Activated T-cell treated with anti-CD3 and anti-CD28 coated beads, Interleukin-2, amount 50 U/mL, for 72 hours (primary cell): ENCODE measurements at regions not wholly inside any gene's neighbourhood (a gene's known extent, or its start where the extent isn't known, plus 50 kb on each side); places are given as distances from the start of the nearest gene placed in this dataset.
A peak's percentile ranks its signal among the peaks of the same experiment; 100 is the strongest.
"Not testable (repeated sequence)": the region's sequence is repeated elsewhere in the genome, so short reads cannot be mapped to it uniquely, and the experiment has no call there.

Source experiments
- ATAC-seq, 2 donors: fragments of 150-1000 bp; cut with Tn5 transposase; replicated peaks in 1 of 2; 2 replicates each; pipeline ENCODE4 v1.10.0; 2021; ENCODE audit warnings: moderate library complexity in 2 of 2, mild to moderate bottlenecking in 1 of 2
- DNase-seq, 2 donors: peaks; one replicate each; pipeline ENCODE4 v3.0.0; 2021 to 2022; ENCODE audit warnings: mixed read lengths in 1 of 2
- H3K27ac Mint-ChIP-seq: one replicate; pipeline ENCODE4 v1.8.0; 2022; ENCODE audit warnings: mild to moderate bottlenecking, moderate library complexity, mixed read lengths
- H3K27me3 Mint-ChIP-seq: one replicate; pipeline ENCODE4 v1.8.0; 2022; ENCODE audit warnings: low read depth, mixed read lengths
- H3K36me3 Mint-ChIP-seq, 2 donors: one replicate each; pipeline ENCODE4 v1.8.0; 2022; ENCODE audit warnings: mixed read lengths in 2 of 2, mild to moderate bottlenecking in 1 of 2; ENCODE audit not compliant: insufficient read depth in 2 of 2
- H3K4me1 Mint-ChIP-seq: one replicate; pipeline ENCODE4 v1.8.0; 2022; ENCODE audit warnings: low read depth, mixed read lengths
- H3K4me3 Mint-ChIP-seq, 2 donors: one replicate each; pipeline ENCODE4 v1.8.0; 2022; ENCODE audit warnings: mild to moderate bottlenecking in 2 of 2, mixed read lengths in 2 of 2, moderate library complexity in 2 of 2
- H3K9me3 Mint-ChIP-seq, 2 donors: one replicate each; pipeline ENCODE4 v1.8.0; 2022; ENCODE audit warnings: mixed read lengths in 2 of 2

- H3K27ac Mint-ChIP-seq = no peak overlapping the region
- no peak overlapping the region for H3K4me3 Mint-ChIP-seq
- H3K36me3 Mint-ChIP-seq = no peaks in the 10 kb centered on the region
- no peaks in the 10 kb centered on the region for H3K27me3 Mint-ChIP-seq
- DNase-seq (no peak), ATAC-seq (no peak)
- H3K4me1 Mint-ChIP-seq = peaks cover 25% of the 10 kb centered on the region
- no peaks in the 10 kb centered on the region for H3K9me3 Mint-ChIP-seq
Observed at GRCh38 chr1:244294599-244295224, 157.0 kb downstream of the ADSS2 start.

GRCh38 chr1:244296003-244296402 is 155.7 kb downstream of the ADSS2 start:
- H3K27me3 Mint-ChIP-seq = no peaks in the 10 kb centered on the region
- H3K4me1 Mint-ChIP-seq = peaks cover 29% of the 10 kb centered on the region
- H3K9me3 Mint-ChIP-seq = no peaks in the 10 kb centered on the region
- H3K36me3 Mint-ChIP-seq = no peaks in the 10 kb centered on the region
- no peak overlapping the region for H3K4me3 Mint-ChIP-seq
- ATAC-seq (no peak), DNase-seq (no peak)
- H3K27ac Mint-ChIP-seq = no peak overlapping the region

- Mint-ChIP-seq H3K4me3 (no peak overlapping the region), H3K27ac (no peak overlapping the region), H3K36me3 (no peaks in the 10 kb centered on the region), H3K9me3 (no peaks in the 10 kb centered on the region), H3K27me3 (no peaks in the 10 kb centered on the region), H3K4me1 (peaks cover 24% of the 10 kb centered on the region)
- DNase-seq (no peak), ATAC-seq (no peak)
Observed at GRCh38 chr1:244296447-244296846, 155.3 kb downstream of the ADSS2 start.

DNA sequence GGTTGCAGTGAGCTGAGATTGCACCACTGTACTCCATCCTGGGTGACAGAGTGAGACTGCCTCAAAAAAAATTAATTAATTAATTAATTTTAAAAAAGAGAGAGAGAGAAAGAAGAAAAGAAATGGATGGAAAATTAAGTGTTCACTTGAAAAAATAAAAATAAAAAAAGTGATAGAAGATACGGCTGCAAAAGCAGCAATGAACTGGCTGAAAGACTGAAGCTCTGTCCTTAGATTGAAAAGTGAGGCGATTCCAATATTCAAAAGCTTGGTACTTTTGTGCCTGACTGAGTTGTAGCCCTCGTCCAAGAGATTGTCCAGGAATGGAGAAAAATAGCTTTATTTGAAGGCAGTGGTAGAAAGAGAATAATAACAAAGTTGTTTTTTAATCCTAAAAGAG is 154.6 kb downstream of the ADSS2 start:
- Mint-ChIP-seq H3K27me3 (no peaks in the 10 kb centered on the region), H3K4me3 (no peak overlapping the region), H3K36me3 (no peaks in the 10 kb centered on the region), H3K4me1 (peaks cover 19% of the 10 kb centered on the region), H3K9me3 (no peaks in the 10 kb centered on the region), H3K27ac (no peak overlapping the region)
- no peak for ATAC-seq
- DNase-seq = no peak

- Mint-ChIP-seq H3K27ac (no peak overlapping the region), H3K4me3 (no peak overlapping the region), H3K4me1 (peaks cover 15% of the 10 kb centered on the region), H3K9me3 (no peaks in the 10 kb centered on the region), H3K36me3 (no peaks in the 10 kb centered on the region), H3K27me3 (no peaks in the 10 kb centered on the region)
- ATAC-seq = no peak
- no peak for DNase-seq
Observed at GRCh38 chr1:244297616-244298015, 154.1 kb downstream of the ADSS2 start.

DNA sequence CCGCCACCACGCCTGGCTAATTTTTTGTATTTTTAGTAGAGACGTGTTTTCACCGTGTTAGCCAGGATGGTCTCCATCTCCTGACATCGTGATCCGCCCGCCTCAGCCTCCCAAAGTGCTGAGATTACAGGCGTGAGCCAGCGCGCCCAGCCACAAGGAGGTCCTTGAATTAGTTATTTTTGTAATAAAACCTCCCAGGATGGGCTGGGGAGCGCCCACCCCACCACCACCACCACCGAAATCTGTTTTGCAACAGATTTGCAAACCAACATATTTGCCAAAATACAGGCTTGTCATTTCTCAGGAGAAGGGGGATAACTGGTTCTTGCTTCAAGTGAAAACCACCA is 151.7 kb downstream of the ADSS2 start:
- H3K9me3 Mint-ChIP-seq, H3K36me3 Mint-ChIP-seq, DNase-seq, ATAC-seq, H3K27me3 Mint-ChIP-seq, H3K27ac Mint-ChIP-seq: not testable (repeated sequence)
- peak overlapping the region; percentile 82 to 87 for H3K4me3 Mint-ChIP-seq
- peaks cover 14% of the 10 kb centered on the region for H3K4me1 Mint-ChIP-seq

DNA sequence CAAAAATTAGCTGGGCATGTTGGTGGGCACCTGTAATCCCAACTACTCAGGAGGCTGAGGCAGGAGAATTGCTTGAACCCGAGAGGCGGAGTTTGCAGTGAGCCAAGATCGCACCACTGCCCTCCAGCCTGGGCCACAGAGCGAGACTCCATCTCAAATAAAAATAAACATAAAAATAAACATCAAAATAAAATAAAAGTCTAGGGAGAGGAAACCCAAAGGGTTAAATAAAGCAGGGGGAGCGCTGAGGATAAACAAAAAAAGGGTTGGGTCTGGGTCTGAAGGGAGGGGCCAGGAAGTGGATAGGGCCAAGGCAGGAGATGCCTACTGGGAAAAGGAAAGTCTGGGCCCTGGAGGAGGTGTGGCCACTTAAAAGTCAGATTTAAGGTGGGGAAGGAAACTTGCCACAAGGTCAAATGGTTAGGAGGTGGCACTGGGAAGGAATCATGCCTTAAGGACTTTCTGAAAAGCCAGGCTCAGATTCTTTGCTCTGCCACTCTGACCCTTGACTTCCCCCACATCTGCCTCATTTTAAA is 150.0 kb downstream of the ADSS2 start:
- H3K4me3 Mint-ChIP-seq = no peak overlapping the region
- no peaks in the 10 kb centered on the region for H3K27me3 Mint-ChIP-seq
- no peak overlapping the region for H3K27ac Mint-ChIP-seq
- ATAC-seq = no peak
- no peak for DNase-seq
- H3K9me3 Mint-ChIP-seq = no peaks in the 10 kb centered on the region
- H3K36me3 Mint-ChIP-seq = no peaks in the 10 kb centered on the region
- peaks cover 14% of the 10 kb centered on the region for H3K4me1 Mint-ChIP-seq

DNA sequence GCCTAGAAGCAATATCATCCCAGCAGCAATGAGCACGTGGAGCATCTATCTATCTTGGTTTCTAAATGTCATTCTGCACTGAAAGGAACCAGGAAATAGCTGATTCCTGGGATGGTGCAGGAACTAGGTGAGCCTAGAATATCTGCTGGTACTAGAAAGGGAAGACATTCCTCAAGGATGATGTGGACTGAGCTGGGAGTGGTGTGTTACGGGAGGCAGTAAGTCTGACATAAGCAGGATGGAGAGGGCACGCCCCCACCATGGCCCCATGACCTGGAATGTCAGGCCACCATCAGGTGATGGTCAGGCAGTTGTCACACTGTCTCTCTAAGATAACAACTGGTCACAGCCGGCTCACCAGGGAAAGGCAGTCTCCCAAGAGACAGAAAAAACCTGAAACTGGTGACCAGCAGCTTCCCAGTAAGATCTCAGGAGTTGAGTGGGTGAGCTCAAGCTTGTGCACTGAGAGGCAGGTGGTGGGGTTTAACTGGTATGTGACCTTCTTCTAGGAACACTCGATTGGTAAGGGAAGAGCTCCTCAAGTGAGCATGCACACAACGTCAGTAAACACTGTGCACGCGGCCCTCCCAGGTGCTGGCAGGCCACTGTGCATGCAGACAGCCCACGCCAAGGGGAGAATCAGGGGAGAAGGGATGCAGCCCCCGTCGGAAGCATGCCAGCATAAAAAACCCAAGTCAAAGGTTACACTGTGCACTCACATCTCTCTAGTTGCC is 148.7 kb downstream of the ADSS2 start:
- peaks cover 14% of the 10 kb centered on the region for H3K4me1 Mint-ChIP-seq
- peaks cover 2 to 4% of the 10 kb centered on the region in 2 donors for H3K9me3 Mint-ChIP-seq
- H3K27ac Mint-ChIP-seq = no peak overlapping the region
- DNase-seq (no peak), ATAC-seq (no peak)
- H3K27me3 Mint-ChIP-seq = no peaks in the 10 kb centered on the region
- H3K36me3 Mint-ChIP-seq = peaks cover 2% of the 10 kb centered on the region in 2 donors
- no peak overlapping the region for H3K4me3 Mint-ChIP-seq

GRCh38 chr1:244303610-244303969 is 148.1 kb downstream of the ADSS2 start:
- H3K36me3 Mint-ChIP-seq = peaks cover 2% of the 10 kb centered on the region in 2 donors
- peaks cover 14% of the 10 kb centered on the region for H3K4me1 Mint-ChIP-seq
- H3K9me3 Mint-ChIP-seq = peaks cover 2 to 4% of the 10 kb centered on the region in 2 donors
- no peak overlapping the region for H3K4me3 Mint-ChIP-seq
- no peak for ATAC-seq
- H3K27ac Mint-ChIP-seq = no peak overlapping the region
- H3K27me3 Mint-ChIP-seq = no peaks in the 10 kb centered on the region
- DNase-seq = no peak

- Mint-ChIP-seq H3K27me3 (no peaks in the 10 kb centered on the region), H3K27ac (no peak overlapping the region), H3K9me3 (peaks cover 2 to 4% of the 10 kb centered on the region in 2 donors), H3K36me3 (peaks cover 2% of the 10 kb centered on the region in 2 donors), H3K4me1 (peaks cover 10% of the 10 kb centered on the region), H3K4me3 (no peak overlapping the region)
- DNase-seq = no peak
- ATAC-seq = no peak
Observed at GRCh38 chr1:244304156-244304555, 147.6 kb downstream of the ADSS2 start.

DNA sequence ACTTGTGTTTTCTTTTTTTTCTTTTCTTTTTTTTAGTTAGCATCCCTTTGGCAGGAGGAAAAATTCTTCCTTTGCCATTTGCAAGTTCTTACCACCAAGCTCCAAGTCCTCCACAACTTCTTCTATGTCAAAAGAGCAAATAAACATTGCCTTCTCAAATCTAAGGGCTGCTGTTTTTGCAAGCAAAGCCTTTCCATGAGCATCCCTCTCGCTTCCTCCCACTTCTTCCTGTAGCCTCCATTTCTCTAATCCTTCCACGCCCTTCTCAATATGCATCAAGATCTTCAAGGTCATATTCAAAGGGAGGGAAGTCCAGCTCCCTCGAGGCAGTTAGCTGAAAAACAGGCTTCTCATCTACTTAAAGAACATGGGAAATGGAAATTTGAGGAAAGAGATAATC is 147.1 kb downstream of the ADSS2 start:
- ATAC-seq (no peak), DNase-seq (no peak)
- no peaks in the 10 kb centered on the region for H3K27me3 Mint-ChIP-seq
- peaks cover 4% of the 10 kb centered on the region in 2 donors for H3K9me3 Mint-ChIP-seq
- H3K27ac Mint-ChIP-seq = no peak overlapping the region
- H3K36me3 Mint-ChIP-seq = peaks cover 2 to 4% of the 10 kb centered on the region in 2 donors
- no peak overlapping the region for H3K4me3 Mint-ChIP-seq
- peaks cover 5% of the 10 kb centered on the region for H3K4me1 Mint-ChIP-seq

- H3K4me1 Mint-ChIP-seq = no peaks in the 10 kb centered on the region
- H3K9me3 Mint-ChIP-seq = peaks cover 4% of the 10 kb centered on the region in 2 donors
- no peak overlapping the region for H3K4me3 Mint-ChIP-seq
- no peak overlapping the region for H3K27ac Mint-ChIP-seq
- DNase-seq (no peak), ATAC-seq (no peak)
- no peaks in the 10 kb centered on the region for H3K27me3 Mint-ChIP-seq
- H3K36me3 Mint-ChIP-seq = peaks cover 2 to 4% of the 10 kb centered on the region in 2 donors
Observed at GRCh38 chr1:244305776-244306341, 145.8 kb downstream of the ADSS2 start.

- peaks cover 6% of the 10 kb centered on the region in 2 donors for H3K9me3 Mint-ChIP-seq
Observed at GRCh38 chr1:244306544-244306943, 145.2 kb downstream of the ADSS2 start.

More at GRCh38 chr1:244306544-244306943, 145.2 kb downstream of the ADSS2 start:
- no peak for ATAC-seq
- Mint-ChIP-seq H3K4me1 (no peaks in the 10 kb centered on the region), H3K4me3 (no peak overlapping the region), H3K27ac (no peak overlapping the region), H3K36me3 (peaks cover 2 to 6% of the 10 kb centered on the region in 2 donors), H3K27me3 (no peaks in the 10 kb centered on the region)
- no peak for DNase-seq
